ENCODE measurements at regions not wholly inside any gene's neighbourhood (a gene's known extent, or its start where the extent isn't known, plus 50 kb on each side); places are given as distances from the start of the nearest gene placed in this dataset.
"Not testable (repeated sequence)": the region's sequence is repeated elsewhere in the genome, so short reads cannot be mapped to it uniquely, and the experiment has no call there.

DNA sequence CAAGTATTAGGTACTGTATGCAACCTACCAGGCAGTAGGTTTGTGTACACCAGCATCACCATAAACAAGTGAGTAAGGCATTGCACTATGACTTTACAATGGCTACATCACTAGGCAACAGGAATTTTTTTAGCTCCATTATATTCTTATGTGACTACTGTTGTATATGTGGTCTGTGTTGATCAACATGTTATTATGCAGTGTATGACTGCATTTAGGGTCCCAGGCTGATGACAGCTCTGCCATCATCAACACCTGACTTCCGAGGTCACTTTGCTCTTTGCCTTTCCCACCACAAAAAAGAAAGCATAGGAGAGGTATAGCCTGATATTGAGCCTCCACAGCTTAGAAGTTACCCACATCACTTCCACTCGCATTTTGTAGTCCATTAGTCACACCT, 217.5 kb upstream of the PELI2 start:
- no peak for DNase-seq

DNA sequence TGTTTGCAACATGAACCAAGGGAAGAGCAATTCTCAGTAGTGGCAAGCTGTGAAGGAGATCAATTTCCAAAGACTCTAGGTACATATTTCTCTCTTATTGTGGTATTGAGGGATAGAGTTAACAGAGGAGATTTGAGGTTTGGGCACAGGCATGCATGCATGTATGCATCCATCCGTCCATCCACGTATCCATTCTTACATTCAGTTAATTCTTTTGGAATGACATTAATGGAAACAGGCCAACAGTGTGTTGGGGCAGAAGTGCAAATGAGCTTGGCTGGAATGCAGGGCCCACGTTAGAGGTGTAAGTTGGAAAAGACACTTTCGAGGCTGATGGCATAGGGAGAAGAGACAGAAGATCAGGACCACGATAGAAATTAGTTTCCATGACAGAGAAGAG, 216.9 kb upstream of the PELI2 start:
- no peak for DNase-seq

DNA sequence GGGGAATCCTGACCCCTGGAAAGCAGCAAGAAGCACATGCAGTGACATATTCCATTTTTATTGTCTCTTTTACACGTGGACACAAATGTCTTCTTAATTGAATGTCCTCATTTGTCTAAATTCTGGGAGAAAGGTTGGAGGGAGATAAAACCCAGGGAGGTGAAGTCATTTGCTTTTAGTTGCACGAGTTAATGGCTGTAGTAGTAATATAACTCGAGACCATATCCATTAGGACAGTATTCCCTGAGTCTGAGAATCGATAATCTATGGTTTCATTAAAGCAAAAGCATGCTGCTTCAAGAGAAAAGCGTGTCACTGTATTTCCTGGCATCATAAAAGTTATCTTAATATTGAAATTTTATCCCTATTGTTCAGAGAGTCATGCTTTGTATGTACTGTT, 216.0 kb upstream of the PELI2 start:
- DNase-seq: peak; percentile 49

DNA sequence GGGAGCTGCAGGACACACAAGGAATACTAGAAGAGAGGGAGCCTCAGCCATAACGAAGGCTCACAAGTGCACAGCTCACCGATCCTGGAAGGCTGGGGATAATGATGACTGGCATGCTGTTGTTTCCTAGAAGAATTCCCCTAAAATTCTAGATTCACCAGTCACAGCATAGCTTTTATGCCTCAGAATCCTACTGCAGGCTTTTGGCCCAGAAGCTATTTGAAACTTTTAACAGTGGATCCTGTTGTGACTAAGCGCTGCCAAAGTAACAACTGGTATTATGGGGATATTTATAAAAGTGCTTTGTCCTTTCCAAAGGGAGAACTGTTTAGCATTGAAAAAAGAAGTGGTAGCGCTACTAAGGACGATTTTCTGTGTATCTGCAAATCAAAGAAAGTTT, 214.1 kb upstream of the PELI2 start:
- no peak for DNase-seq

DNA sequence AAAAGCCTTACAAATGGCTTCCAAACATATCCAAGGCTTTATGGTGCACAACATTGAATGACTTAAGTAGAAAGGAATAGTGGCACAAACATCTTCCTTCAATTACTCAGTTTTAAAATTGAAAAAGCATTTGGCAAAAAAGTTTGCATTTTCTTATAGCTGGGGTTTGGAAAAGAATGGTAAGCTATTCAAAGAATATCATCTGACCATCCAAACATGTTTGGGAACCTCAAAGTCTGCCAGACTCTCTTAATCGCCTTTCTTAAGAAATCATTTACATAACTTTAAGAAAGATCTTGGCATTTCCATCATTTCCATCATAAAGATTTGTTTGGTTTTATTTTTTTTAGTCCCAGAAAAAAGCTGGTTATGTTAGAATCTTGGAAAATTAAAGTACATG, 210.1 kb upstream of the PELI2 start:
- DNase-seq: no peak

DNA sequence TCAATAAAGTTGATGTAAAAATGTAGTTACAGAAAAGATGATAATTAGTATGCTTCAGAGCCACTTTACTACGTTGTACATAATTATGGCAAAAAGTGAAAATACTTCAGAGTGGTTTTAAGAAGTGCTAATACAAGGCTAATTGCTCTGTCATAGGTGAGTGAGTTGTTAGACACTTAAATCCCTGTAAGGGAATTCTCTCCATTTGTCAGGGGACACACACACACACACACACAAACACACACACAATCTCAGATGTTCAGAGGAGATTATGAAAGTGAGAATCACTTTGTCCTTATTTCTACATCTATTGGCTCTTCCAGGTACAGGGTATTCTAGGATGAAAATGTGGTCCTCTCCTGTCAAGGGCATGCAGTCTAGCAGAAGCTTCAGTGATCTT, 208.3 kb upstream of the PELI2 start:
- peak; percentile 18 for DNase-seq

DNA sequence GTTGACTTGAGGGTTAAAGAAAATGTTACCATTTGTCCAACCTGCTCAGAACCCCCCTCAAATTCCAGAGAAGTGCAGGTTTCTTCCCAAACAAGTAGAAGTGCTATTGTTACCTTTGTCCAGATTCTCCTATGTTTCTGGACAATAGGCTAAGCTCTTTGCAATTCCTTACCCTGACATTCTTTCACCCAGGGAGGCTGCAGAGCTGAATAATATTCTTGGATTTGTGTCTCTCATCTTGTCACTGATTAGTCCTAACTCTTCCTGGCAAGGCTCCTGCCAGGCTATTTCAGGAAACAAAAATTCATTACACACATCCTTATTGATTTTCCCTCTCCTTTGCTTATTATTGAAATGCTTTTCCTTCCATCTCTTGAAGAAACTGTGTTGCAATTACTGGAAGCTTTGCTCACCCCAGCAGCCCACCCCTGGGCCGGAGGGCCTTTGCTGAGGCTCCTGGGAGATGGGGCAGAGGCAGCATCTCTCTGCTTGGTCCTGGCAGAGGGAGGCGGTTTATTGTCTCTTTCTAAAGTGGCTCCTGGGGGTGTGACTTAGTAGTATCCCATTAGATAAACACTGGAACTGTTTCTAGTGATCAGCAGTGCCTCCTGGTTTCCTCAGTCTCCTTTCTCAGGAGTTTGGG, 207.5 kb upstream of the PELI2 start:
- DNase-seq: no peak

DNA sequence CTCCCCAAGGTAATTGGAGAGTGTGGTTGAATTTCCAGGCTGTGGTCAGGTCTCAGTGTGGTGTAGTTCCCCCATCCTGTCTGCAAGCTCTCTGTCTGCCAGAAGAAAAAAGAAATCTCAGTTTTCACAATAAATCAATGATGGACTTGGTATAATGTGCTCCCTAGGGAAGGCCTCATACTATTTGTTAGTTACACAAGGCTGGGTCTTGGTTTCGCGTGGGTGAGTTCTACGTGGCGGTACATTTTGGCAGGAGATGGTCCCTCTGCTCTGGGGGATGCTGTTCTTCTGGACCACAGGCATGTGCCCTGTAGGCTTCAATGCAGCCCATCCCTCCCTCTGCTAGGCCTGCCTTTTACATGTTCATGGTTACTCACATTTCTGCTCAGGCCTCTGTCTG, 206.4 kb upstream of the PELI2 start:
- no peak for DNase-seq

DNA sequence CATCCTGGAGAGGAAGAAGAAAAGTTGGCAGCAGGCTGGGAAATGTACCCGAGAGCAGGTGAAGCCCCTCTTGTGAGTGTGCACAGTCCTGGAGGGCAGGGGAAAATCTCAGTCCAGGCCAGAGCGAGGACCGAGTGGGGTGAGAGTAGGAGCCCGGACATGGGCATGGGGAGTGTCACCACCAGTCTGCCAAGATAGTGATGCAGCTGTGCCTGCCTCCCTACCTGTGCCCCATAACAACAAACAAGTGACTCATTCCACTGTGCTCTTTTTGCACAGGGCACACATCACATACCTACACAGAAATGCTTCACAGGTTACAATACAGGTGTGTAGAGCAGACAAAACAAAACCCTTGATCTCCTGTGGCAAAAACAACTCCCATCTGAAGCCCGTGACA, 205.9 kb upstream of the PELI2 start:
- no peak for DNase-seq

DNA sequence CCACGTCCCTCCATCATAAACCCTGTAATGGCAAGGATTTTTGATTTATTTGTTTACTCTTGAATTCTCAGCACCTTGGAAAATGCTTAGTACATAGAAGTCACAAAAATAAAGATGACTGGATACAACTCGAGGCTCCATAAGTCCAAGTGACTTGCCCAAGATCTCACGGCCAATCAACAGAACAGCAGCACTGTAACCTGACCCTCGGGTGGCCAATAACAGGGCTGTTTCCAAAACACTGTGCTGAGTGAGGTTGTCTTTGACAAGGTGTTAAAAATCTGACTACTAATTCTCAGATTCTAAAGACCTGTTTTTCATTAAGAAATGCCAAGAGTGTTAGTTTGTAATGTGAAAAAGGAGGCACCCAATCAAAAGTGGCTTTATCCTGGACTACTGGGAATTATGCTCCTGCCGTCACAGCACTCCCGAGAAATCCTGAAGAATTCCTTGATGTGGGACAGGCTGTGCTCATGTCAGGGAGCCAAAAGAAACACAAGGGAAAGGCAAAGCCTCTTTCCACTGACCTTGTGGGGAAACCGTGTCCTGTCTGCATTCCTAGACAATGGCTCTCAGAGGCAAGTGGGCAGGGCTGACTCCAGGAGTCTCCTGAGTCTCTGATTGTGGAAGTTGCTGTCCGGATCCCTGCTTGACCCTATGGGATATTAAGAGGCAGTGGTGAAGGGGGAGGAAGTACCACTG, 204.7 kb upstream of the PELI2 start:
- no peak for DNase-seq

DNA sequence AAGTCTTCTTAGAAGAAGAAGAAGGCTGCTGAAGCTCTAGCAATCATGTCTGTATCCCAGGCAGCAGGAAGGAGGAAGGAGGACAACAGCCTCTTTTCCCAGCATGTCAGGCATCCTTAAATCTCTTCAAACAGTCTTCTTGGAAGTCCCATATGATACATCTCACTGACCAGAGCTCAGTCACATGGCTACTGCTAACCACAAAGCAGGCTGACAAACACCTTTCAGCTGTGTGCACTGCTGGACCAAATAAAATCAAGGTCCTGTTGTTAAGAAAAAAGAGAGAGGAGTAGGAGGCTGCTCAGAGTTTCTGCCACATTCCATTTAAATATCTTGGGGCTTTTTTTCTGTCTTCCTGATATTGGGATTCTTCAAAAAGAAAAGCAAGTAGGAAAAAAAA, 203.4 kb upstream of the PELI2 start:
- no peak for DNase-seq

DNA sequence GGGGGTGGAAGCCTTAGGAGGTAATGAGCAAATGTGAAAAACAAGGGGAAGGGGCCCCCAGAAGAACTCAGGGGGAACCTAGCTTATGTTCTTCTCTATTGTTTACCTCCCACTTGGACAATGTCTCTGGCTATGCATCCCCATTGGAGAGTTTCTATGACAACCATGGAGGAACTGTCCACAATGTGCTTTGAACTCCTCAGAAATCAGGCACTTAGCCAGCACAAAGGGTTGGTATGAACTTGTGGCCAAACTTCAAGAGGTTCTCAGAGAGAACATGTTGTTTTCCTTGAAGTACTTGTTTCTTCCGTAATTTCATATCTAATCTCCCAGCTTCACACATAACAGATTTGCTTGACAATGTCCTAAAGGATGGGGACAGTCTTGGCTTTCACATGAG, 202.8 kb upstream of the PELI2 start:
- DNase-seq: no peak

DNA sequence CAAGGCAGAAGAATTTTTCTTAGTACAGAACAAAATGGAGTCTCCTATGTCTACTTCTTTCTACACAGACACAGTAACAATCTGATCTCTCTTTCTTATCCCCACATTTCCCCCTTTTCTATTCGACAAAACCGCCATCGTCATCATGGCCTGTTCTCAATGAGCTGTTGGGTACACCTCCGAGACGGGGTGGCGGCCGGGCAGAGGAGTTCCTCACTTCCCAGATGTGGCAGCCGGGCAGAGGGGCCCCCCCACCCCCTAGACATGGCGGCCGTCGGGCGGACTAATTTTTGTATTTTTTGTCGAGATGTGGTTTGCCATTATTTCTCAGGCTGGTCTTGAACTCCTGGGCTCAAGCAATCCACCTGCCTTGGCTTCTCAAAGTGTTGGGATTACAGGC, 198.4 kb upstream of the PELI2 start:
- not testable (repeated sequence) for DNase-seq

DNA sequence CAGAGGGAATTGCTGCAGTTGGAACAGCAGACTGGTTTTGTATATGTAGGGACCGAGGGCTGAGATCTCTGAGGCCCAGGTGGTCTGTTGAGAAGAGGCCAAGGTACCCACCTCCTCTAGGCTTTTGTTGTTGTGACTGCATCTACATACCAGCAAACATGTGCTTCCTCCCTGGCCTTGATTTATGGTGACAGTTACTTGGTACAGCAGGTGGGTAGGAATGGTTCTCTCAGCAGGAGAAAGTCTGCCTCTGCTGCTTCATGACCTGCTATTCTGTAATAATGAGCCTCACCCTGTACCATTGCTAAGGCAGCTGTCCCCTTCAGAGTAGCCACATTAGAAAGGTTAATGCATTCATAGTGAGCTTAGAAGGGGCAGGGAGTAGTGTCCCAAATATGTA, 196.7 kb upstream of the PELI2 start:
- no peak for DNase-seq

DNA sequence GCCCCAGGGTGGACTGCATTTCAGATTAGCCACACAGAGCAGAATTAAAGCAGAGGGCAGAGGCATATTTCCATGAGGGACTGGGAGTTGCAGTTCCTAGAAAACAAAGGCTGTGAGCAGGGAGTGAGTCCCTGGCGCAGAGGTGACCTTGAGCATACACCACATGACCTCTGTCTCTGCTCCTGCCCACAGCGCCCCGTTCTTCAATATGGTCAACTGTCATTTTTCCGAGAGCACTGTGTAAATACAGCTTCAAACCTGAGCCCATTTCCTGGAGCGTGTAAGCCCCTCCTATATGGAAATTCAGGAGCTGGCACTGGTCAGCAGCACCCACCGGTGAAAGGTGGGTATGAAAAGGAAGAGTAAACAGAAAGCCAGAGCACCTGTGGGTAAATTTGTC, 192.2 kb upstream of the PELI2 start:
- no peak for DNase-seq

DNA sequence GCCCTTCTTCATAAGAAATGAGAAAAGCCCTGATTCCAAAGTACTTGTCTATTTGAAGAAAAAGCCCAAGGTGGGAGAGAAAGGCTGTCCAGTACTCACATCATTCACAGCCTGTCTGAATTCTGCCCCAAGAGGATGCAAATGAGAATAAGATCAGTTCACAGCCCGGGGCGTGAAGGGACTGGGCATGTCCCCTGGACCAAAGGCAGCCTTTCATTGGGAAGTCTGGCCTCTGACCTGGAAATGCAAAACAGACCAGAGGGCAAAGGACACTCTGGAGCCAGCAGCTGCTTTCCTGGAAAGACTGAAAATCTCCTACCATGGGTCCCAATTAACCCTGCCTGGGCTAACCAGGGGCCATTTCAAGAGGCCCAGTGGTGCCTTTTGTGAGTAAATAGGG, 191.2 kb upstream of the PELI2 start:
- no peak for DNase-seq

DNA sequence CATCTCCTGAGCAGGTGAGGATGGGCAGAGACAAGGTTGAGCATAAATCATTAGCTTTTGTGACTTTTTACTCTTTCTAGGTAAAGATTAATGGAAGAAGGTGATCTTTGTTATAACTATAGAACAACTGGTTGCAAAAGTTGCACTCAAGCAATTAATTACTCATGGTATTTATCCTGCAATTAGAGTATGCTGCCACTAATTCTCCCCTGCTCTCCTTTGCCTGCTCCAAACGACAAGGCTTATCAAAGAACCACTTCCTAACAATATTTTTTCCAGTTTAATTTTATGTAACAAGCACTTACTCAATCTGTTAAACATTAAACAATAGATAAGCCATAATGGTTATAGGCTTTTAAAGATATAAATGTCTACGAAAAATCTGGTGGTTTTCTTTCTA, 189.9 kb upstream of the PELI2 start:
- DNase-seq: no peak

DNA sequence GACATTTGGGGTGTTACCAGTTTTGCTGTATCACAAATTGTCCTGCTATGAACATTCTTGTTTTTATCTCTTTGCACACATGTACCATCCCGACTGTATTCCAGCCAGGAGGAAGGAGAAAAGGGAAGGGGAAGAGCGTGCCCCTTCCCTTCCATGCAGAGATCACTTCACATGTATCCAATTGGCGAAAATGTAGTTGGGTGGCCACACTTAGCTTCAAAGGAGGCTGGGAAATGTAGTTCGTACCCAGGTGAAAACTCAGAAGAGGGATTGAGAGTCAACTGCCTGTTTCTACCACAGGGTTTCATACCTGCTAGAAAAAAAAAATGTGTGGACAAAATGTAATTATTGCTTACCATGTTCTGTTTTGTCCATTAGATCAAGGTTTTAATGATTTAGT, 189.1 kb upstream of the PELI2 start:
- peak; percentile 36 for DNase-seq

DNA sequence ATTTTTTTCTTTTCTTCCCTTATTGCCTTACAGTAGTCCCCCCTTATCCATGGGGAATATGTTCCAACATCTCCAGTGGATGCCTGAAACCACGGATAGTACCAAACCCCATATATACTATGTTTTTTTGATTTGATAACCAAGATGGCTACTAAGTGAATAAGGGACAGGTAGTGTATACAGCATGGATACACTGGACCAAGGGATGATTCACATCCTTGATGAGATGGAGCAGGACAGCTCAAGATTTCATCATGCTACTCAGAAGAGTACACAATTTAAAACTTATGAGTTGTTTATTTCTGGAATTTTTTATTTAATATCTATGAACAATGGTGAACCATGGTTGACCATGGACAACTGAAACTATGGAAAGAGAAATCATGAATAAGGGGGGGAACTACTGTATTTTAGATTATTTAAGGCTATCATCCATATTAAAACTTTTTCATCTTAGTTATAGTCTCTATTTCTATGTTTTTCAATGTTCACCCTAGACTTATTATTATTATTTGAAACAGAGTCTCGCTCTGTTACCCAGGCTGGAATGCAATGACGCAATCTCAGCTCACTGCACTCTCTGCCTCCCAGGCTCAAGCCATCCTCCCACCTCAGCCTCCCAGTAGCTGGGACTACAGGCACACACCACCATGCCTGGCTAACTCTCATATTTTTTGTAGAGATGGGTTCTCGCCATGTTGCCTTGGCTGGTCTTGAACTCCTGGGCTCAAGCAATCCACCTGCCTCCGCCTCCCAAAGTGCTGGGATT, 188.0 kb upstream of the PELI2 start:
- no peak for DNase-seq

DNA sequence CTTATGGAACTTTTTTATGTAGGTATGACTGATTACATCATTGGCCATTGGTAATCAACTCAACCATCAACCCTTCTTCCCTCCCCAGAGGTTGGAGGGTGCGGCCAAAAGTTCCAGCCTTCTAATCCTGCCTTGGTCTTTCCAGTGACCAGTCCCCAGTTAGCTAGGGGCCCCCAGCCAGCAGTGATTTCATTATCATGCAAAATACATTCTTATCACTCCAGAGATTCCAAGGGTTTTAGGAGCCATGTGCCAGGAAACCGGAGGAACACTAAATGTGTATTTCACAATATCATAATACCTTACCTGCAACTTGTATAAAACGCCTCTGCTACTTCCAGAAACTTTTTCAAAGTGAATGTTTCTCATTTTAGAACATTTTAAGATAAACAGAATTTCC, 181.5 kb upstream of the PELI2 start:
- DNase-seq: no peak

DNA sequence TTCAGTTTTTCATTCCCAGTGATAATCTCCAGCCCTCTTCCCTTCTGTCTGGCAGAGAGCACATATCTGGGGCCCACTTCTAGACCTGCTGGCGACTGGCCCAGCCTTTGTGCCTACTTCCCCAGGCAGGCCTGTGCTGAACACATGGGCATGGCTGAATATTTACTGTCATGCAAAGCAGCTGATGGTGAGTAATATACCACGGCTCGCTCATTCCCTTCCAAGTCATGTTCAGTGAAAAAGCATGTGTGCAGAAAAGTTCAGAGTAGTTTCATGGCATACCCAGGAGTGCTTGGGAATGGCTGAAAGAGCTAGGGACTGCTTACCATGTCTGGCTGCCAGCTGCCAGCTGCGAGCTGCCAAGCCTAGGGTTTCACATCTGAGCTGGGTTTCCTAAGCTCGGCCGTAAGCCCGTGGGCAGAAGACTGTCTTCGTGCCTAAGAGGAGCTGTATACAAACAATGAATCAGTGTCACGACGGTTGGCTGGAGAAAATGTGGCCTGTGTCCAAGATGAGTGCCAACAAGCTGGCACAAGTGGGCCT, 179.9 kb upstream of the PELI2 start:
- DNase-seq: no peak

DNA sequence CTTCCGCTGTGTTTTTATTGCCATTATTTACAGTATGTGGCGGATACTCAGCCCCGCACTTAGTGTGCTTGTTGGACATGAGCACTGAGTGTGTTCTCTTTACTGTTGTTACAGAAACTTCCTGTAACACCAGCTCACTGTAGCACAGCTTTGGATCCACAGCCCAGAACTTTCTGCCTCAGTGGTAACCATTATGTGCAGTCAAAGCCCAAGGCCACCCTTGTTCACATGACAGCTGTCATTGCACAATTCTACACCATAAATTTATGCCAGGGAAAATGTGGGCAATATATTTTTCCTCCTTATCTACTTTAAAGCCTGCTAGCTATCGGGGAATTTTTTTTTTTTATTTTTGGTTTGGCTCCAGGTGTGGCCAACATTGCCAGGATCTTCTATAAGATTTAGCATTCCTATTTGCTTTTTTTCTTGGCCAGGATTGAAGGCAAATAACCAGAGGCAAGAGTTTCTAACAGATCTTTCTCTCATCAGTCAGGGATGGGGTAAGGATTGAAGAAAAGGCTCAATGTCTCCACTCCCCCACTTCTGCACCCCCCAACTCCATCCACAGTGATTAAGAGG, 176.0 kb upstream of the PELI2 start:
- DNase-seq: no peak

DNA sequence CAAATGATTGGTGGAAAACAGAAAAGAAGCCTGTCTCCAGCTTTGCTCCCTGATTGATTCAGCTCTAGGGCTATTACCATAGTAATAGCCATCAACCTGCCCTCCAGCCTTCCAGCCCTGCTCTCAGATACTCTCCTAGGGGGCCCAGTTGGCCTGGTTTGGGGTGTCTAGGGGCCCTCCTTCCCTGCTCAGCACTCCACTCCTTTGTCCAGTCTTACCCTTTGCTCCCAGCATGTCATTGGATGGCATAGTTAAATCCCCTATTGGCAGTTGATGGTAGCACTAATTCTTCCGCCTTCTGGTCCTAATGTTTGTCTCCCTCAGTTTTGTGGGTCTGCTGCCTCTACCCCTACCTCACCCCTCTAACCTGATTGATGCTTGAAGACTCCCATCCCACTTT, 175.4 kb upstream of the PELI2 start:
- DNase-seq: no peak

DNA sequence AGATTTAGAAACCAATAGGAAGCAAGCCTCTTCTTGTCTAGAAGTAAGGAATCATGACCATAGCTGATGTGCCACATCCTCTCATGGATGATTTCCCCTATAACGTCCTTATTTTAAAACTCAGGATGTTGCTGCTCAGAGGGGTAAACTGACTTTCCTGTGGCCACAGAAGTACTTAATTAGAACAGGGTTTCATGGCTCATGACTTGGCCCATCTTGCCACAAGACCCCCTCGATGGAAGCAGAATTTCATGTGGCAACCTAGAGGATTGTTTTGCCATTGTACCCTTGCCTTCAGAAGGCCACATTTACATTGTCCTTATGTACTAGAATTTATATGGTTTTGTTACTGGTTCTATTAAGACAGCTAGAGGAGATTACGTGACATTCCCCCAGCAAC, 173.5 kb upstream of the PELI2 start:
- no peak for DNase-seq

All from NCI-H82 (cell line).